ENCODE measurements at regions not wholly inside any gene's neighbourhood (a gene's known extent, or its start where the extent isn't known, plus 50 kb on each side); places are given as distances from the start of the nearest gene placed in this dataset.

GRCh38 chr5:145228564-145228963, 606.6 kb downstream of the PRELID2 start:
- Histone ChIP-seq H3K4me3 (ENCODE audit: low read depth, low read length, poor library complexity, severe bottlenecking) (no peak overlapping the region), H2AFZ (ENCODE audit: low read length) (no peak overlapping the region), H3K36me3 (ENCODE audit: insufficient read depth, low read length) (no peaks in the 10 kb centered on the region), H3K4me2 (ENCODE audit: low read length) (no peak overlapping the region), H3K27ac (ENCODE audit: low read depth, low read length, poor library complexity, severe bottlenecking) (no peak overlapping the region), H3K9me2 (ENCODE audit: low read depth, low read length) (no peaks in the 10 kb centered on the region), H4K20me1 (ENCODE audit: insufficient read depth, low read length) (no peaks in the 10 kb centered on the region), H3F3A (ENCODE audit: insufficient read depth, low read length) (no peaks in the 10 kb centered on the region), H3K27me3 (ENCODE audit: insufficient read depth, low read length) (no peaks in the 10 kb centered on the region), H3K9me3 (ENCODE audit: low read length) (no peaks in the 10 kb centered on the region), H3K9ac (ENCODE audit: low read length) (no peak overlapping the region), H3K4me1 (ENCODE audit: insufficient read depth, low read length, severe bottlenecking) (no peaks in the 10 kb centered on the region), H3K79me2 (ENCODE audit: insufficient read depth, low read length) (no peaks in the 10 kb centered on the region)
- TF ChIP-seq CTCF (IDR thresholded peaks at IDR 0.05; ENCODE audit: low read length) (no peak), EZH2 (IDR thresholded peaks at IDR 0.05; ENCODE audit: borderline replicate concordance, low read length) (no peak)

GRCh38 chr5:145227881-145228280, 607.3 kb downstream of the PRELID2 start:
- Histone ChIP-seq H3K79me2 (ENCODE audit: insufficient read depth, low read length) (no peaks in the 10 kb centered on the region), H3K4me2 (ENCODE audit: low read length) (no peak overlapping the region), H3K4me1 (ENCODE audit: insufficient read depth, low read length, severe bottlenecking) (no peaks in the 10 kb centered on the region), H3K27ac (ENCODE audit: low read depth, low read length, poor library complexity, severe bottlenecking) (no peak overlapping the region), H3K4me3 (ENCODE audit: low read depth, low read length, poor library complexity, severe bottlenecking) (no peak overlapping the region), H2AFZ (ENCODE audit: low read length) (no peak overlapping the region), H3K9me3 (ENCODE audit: low read length) (no peaks in the 10 kb centered on the region), H4K20me1 (ENCODE audit: insufficient read depth, low read length) (no peaks in the 10 kb centered on the region), H3K9me2 (ENCODE audit: low read depth, low read length) (no peaks in the 10 kb centered on the region), H3K36me3 (ENCODE audit: insufficient read depth, low read length) (no peaks in the 10 kb centered on the region), H3F3A (ENCODE audit: insufficient read depth, low read length) (no peaks in the 10 kb centered on the region), H3K27me3 (ENCODE audit: insufficient read depth, low read length) (no peaks in the 10 kb centered on the region), H3K9ac (ENCODE audit: low read length) (no peak overlapping the region)
- TF ChIP-seq CTCF (IDR thresholded peaks at IDR 0.05; ENCODE audit: low read length) (no peak), EZH2 (IDR thresholded peaks at IDR 0.05; ENCODE audit: borderline replicate concordance, low read length) (no peak)

GRCh38 chr5:145226726-145227125, 608.4 kb downstream of the PRELID2 start:
- H3K4me3 ChIP-seq (ENCODE audit: low read depth, low read length, poor library complexity, severe bottlenecking) = no peak overlapping the region
- no peaks in the 10 kb centered on the region for H3K4me1 ChIP-seq (ENCODE audit: insufficient read depth, low read length, severe bottlenecking)
- no peak overlapping the region for H3K9ac ChIP-seq (ENCODE audit: low read length)
- H3F3A ChIP-seq (ENCODE audit: insufficient read depth, low read length) = no peaks in the 10 kb centered on the region
- TF ChIP-seq CTCF (IDR thresholded peaks at IDR 0.05; ENCODE audit: low read length) = no peak
- no peak overlapping the region for H3K27ac ChIP-seq (ENCODE audit: low read depth, low read length, poor library complexity, severe bottlenecking)
- no peaks in the 10 kb centered on the region for H3K9me2 ChIP-seq (ENCODE audit: low read depth, low read length)
- no peak overlapping the region for H2AFZ ChIP-seq (ENCODE audit: low read length)
- H4K20me1 ChIP-seq (ENCODE audit: insufficient read depth, low read length) = no peaks in the 10 kb centered on the region
- H3K36me3 ChIP-seq (ENCODE audit: insufficient read depth, low read length) = no peaks in the 10 kb centered on the region
- no peaks in the 10 kb centered on the region for H3K9me3 ChIP-seq (ENCODE audit: low read length)
- no peaks in the 10 kb centered on the region for H3K79me2 ChIP-seq (ENCODE audit: insufficient read depth, low read length)
- no peak overlapping the region for H3K4me2 ChIP-seq (ENCODE audit: low read length)
- H3K27me3 ChIP-seq (ENCODE audit: insufficient read depth, low read length) = no peaks in the 10 kb centered on the region

Data from OCI-LY1 (cell line).